Fibroblast of the aortic adventitia (primary cell): ENCODE measurements at regions not wholly inside any gene's neighbourhood (a gene's known extent, or its start where the extent isn't known, plus 50 kb on each side); places are given as distances from the start of the nearest gene placed in this dataset.
"Not testable (repeated sequence)": the region's sequence is repeated elsewhere in the genome, so short reads cannot be mapped to it uniquely, and the experiment has no call there.

Source experiments
- DNase-seq: peaks from one replicate; pipeline ENCODE4 v3.0.0-alpha.2; 2010; ENCODE audit warnings: low read depth
- H3K4me3 ChIP-seq: 2 replicates; pipeline ENCODE4 v1.5.1; 2011; ENCODE audit warnings: low read depth, mild to moderate bottlenecking, control low read depth, low read length, moderate library complexity
- CTCF ChIP-seq: IDR thresholded peaks from 2 replicates; pipeline ENCODE4 v1.5.1; 2011; ENCODE audit warnings: mild to moderate bottlenecking, low read length, control low read depth, inconsistent platforms; ENCODE audit not compliant: insufficient read depth

GRCh38 chr6:125587666-125588632 is 161.5 kb upstream of the HEY2 start:
- TF ChIP-seq CTCF: no peak
- no peak overlapping the region for H3K4me3 ChIP-seq
- peak; percentile 64 for DNase-seq

GRCh38 chr6:125591796-125592195 is 157.6 kb upstream of the HEY2 start:
- H3K4me3 ChIP-seq, DNase-seq: not testable (repeated sequence)

- DNase-seq: no peak
- no peak for TF ChIP-seq CTCF
- H3K4me3 ChIP-seq: no peak overlapping the region
Observed at GRCh38 chr6:125593746-125594145, 155.7 kb upstream of the HEY2 start.

GRCh38 chr6:125596020-125596419 is 153.4 kb upstream of the HEY2 start:
- TF ChIP-seq CTCF: no peak
- H3K4me3 ChIP-seq: no peak overlapping the region
- no peak for DNase-seq

- DNase-seq: peak; percentile 68
- no peak overlapping the region for H3K4me3 ChIP-seq
Observed at GRCh38 chr6:125597411-125598253, 151.8 kb upstream of the HEY2 start.

GRCh38 chr6:125598422-125598821 is 151.0 kb upstream of the HEY2 start:
- H3K4me3 ChIP-seq: no peak overlapping the region
- DNase-seq: peak; percentile 88
- TF ChIP-seq CTCF: no peak

More at GRCh38 chr6:125597411-125598253, 151.8 kb upstream of the HEY2 start:
- no peak for TF ChIP-seq CTCF

- TF ChIP-seq CTCF: no peak
- DNase-seq: no peak
- H3K4me3 ChIP-seq: no peak overlapping the region
Observed at GRCh38 chr6:125604257-125604656, 145.2 kb upstream of the HEY2 start.
